Nucleus accumbens (tissue), 56 donors: ENCODE measurements at regions not wholly inside any gene's neighbourhood (a gene's known extent, or its start where the extent isn't known, plus 50 kb on each side); places are given as distances from the start of the nearest gene placed in this dataset.

ENCODE experiments used
- DNase-seq, 56 donors: peaks; one replicate each; lab custom pipeline; 2025; lab: John Stamatoyannopoulos, UW

DNA sequence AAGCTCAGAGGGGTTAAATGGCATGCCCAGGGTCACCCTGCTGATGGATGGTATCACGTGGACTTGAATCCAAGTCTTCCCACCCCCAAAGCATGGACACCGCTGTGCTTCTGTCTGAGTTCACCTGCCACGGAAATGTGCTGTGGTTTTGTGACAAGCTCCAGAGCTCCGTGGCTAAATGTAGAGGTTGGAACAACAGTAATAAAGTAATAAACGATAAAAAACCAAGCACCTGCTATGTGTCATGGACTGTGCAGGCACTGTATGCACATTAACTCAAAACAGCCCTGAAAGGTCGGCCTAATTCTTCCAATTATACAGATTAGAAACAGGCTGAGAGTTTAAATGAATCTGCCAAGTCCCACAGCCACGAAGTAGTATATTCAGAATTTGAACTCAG lies 182.1 kb upstream of the NAV2 start:
- DNase-seq = no peak

DNA sequence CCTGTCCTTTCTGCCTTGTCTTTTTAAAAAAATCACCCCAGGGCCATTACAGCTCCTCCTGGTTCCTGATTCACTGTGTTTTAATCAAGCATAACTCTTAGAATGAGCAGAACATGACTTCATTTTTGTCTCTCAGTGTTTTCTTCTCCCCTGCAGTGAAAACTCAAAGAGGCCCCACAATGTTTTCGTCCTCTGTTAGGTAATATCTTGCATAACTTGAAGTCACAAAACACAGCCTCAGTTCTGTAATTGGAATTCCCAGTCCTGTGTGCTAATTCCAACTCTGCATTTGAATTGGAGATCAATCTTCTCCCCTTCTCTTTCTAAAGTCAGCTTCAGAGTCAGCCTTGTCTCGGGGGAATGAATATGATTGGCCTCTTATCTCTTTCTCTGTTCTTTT lies 186.5 kb upstream of the NAV2 start:
- no peak for DNase-seq

DNA sequence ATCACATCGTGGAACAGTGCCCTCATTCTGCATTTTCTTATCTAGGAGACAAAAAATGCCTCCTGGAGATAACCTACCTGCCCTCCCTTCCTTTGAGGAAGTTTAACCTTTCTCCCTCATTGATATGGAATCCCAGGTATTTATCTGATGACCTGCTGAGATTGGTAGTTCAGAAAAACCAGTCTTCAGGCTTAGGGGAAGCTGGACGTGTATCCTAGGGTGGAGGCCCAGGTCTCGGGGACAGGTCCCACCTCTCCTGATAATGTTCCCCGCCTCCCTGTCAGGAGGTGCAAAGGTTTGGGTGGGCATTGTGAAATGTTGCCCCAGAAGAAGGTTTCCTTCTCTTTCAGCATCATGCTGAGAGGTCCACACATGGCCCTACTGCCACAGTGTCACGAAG lies 186.9 kb upstream of the NAV2 start:
- DNase-seq = no peak

DNA sequence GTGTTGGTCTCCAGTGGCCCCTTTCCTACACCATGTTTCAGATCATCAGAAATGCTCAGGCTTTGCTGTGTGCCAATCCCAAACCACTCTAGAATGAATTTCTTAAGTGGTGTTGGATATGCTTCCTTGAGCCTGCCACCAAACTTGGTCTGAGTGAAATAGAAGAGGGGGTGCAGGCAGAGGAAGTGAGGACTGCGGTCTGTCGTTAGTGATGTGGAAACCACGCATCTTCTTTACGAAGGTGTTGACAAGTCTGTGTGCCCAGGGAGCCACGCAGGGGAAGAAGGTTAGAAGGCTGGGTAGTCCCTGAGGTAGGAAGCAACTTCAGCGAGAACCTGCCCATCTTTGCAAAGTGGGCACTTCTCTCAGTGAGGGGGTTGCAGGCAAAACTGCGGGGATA lies 187.4 kb upstream of the NAV2 start:
- DNase-seq = no peak

DNA sequence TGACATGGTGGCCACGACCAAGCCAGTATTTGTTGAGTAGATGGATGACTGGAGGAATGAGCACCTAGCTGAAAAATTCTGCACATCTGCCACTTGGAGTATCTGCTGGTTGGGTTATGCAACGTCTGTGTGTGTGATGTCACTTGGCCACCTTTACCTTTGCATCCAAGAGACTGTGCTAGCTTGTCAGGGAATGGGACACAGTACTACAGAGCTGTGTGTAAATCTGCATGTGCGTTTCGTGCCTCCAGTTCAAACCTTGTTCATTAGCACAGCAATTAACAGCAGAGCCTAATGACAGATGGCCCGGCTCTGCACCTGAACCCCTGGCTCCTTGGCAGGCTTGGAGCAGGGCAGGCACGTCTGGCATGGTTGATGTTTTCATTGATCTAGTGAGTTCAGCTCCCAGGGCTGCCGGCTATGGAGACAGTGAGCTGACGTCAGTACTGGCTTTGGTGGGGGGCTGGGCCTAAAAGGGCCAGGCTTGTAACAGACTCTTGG lies 188.4 kb upstream of the NAV2 start:
- peak in 42 of 56 donors; percentile 11 to 79 (median 46) for DNase-seq

DNA sequence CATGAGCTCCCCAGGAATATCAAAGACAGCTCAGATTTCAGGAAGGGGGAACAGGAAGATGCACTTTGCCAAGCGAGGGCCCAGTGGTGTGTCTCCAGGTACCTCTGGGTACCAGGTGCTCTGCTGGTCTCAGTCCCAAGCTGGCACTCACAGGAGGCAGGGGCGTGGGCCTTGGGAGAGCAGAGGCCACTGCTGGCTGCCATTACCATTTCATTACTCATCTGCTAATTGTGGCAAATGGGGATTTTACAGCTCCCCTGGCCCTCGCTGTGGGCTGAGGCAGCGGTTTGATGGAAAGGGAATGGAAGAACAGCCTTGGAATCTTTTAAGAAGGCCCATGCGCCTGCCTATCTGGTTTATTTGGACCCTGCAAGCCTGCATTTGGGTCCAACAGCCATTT lies 192.0 kb upstream of the NAV2 start:
- no peak for DNase-seq

DNA sequence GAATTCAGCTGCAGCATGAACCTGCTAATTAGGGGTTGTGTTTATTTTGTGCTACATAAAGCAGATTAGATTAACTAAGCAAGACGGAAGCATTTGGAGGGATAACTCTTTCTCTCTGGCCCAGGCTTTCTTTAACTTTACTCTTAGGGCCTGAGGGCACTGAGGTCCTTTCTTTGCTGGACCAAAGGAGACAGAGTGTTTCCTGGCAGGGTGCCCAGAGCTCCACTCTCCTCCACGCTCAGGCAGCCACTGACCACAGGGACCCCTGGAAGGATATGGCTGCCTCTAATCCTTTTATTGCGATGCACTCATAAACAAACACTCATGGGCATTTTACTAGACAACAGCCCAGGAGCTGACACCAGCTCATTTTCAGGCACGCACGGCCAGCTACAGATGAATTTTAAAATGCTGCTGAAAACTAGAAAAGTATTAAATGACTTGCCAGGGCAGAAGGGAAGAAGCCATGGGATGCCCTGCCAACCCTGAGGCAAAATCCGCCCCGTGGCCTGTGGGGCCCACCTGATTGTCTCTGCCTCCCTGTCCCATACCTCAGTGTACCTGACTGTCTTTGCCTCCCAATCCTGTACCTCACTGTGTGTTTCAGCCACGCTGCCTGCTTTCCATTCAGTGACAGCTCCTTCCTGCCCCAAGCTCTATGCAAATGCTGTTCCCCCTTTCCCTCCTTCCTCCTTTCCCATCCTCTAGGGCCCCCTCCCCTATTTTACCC lies 192.6 kb upstream of the NAV2 start:
- peak in 16 of 56 donors; percentile 9 to 60 (median 28) for DNase-seq

DNA sequence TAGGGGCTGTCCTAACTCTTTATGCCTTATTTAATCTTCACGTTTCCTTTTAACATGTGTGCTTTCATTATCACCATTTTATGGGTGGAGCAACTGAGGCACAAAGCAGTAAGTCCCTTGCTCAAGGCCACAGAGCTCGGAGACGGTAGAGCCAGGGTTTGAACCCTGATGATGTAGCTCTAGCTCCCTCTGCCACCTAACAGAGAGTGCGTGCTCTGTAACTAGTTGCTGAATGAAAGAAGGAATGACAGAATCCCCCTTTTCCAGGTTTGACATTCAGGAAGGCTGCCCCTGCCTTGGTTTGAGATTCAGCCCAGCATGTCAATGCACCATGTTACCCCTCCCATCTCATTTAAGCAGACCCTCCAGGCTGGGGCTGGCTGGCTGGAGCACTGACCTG lies 193.3 kb upstream of the NAV2 start:
- DNase-seq = no peak

DNA sequence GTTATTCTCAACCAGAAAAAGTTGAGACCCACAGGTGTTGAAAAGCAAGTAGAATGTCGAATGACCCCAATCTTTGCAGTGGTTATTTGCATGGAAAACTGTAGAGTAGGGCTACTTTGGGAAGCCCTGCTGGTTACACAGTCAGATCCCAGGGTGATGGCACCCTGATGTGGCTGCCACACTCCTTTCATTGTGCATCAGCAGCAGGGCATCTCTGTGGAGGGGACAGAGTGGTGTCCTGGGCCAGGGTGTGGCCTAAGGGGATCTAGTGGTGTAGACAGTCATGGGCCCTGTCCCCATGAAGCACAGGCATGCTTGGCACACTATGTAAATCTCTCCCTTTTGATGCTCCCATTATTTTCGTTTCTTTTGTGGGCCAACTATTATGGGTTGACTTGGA lies 199.4 kb upstream of the NAV2 start:
- DNase-seq = no peak

DNA sequence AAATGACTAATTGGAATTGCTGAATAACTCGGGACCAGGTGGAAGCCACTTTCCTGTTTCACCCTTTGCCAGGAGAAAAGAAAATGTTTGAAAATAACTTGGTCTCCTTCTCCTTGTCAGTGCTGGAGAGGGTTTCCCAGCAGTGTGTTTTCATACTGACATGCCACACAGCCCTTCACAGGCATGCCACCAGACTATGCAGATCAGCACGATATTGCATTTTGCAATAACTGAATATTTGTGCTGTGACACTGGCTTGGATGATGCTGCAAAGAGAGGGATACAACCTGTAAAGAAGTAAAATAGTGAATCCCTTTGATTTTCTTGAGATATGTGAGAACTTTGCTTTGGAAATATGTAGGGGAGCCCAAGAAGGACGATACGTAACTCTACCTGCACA lies 200.0 kb upstream of the NAV2 start:
- DNase-seq = no peak

DNA sequence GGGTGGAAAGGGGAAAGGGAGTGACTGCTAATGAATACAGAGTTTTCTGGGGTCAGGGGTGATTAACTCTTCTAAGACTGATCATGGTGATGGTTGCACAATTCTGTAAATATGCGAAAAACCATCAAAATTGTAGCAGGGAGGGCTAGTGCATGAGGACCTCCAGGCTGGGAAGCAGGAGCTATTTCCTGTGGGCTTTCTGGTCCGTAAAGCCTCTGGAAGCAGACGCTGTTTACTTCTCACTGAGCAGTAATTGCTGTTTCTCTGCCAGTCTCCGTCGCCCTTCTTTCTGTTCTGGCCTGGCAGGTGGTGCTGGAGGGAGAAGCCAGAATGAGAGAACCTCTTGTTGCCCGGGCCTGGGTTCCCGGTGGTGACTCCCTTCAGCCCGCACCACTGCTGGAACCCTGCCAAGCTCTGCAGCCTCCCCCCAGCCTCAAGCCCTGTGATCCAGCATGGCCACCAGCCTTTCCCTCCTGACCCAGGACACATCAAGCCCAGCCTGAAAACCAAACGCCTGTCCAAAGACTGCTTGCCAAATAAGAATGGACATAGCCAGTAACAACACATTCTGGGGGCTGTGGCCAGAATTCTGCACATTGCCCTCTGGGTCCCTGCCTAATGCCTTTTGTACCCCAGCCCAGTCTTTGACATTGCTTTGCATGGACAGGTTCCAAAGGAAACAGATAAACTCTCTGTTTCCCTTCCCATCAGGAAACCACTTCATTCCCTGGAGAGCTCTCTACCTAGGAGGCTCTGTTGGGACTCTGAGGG lies 201.0 kb upstream of the NAV2 start:
- DNase-seq = peak in 54 of 56 donors; percentile 15 to 86 (median 63)

DNA sequence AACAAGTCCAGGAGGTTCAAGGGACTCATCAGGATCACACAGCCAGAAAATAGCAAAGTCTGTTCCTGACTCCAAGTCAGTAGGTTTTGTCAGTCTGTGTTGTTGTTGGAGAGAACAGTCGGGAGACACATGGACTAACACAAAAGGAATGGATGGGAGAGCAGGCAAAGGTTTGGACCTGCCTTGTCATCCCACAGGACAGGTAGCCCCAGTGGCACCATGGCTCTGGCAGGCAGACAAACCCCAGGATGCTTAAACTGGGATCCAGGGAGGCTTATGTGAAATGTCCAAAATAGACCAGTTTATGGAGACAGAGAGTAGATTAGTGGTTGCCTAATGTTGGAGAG lies 201.6 kb upstream of the NAV2 start:
- no peak for DNase-seq

DNA sequence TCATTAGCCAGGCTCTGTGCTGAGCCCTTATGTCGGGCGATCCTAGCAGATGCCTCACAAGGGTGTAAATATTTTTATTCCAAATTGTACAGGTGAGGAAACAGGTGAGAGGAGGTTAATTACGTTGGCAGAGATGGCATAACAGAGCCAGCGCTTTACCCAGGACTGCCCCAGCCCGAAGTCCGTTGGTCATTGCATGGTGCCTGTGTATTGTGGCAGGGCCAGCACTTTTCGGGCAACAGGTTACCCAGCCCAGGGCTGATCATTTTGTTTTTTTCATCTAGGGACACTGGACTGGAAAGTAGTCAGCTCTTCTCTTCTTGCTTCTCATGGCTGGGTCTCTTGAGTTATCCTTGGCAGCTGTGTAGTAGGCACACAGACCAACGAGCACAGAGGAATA lies 202.2 kb upstream of the NAV2 start:
- no peak for DNase-seq

DNA sequence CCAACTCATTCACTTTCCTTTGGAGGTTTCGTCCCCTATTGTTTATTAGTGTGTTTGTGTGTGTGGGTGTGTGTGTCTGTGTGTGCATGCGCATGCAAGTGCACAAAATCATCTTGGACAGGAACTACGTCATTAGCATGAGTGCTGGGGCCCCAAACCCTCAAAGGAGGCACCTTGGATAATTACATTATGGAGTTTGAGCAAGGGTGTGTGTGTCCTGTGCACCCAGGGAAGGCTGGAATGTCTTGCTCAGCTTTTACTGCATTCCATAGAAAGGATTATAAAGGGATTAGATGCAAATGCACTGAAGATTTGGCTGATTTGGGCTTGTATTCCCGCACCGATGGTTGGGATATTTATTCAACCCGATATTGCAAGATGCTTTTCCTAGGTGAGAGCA lies 203.4 kb upstream of the NAV2 start:
- no peak for DNase-seq

DNA sequence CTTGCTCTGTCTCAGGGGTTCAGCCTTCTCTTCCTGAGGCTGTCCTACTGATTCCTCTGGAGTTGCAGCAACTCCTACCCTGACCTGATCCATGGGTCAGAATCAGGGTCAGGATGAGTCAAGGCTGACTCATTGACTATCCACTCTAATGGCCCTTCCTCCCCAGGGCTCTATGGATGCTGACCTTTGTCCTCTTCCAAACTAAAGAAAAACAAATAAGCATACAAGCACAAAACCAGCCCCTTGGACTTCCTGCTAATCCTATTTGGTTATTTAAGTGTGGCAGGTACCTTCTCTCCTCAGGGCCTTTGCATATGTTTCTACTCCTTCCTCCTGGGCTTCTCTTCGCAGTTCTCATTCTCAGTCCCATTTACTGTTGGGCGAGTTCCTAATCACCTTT lies 204.5 kb upstream of the NAV2 start:
- peak in 1 of 56 donors; percentile 9 for DNase-seq

DNA sequence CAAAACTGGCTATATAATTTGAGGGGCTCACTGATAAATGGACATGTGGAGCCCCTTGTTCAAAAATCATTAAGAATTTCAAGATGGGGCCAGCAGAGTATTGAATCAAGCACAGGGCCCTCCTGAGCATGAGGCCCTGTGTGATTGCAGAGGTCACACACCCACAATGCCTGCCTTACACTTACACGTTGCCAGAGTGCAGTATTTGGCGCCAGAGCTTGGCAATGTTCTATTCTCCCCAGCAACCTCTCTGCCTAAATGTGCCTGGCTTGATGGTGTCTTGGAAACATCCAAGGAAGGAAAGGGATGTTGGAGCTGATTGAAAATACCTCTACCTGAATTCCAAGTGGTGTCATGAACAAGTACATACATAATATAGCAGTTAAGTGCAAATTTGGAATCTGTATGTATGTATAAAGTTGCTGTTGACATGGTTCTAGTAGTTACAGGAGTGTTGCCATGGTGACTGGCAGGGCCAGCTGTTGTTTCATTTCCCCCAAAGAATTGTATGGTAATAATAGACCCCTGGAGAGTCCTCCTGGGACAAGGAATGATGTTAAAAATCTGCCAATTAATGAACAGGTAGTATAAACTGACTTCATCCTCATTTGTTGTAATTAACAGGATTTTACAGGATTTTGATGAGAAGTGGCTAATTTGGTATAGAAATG lies 205.7 kb upstream of the NAV2 start:
- DNase-seq = peak in 1 of 56 donors; percentile 3

DNA sequence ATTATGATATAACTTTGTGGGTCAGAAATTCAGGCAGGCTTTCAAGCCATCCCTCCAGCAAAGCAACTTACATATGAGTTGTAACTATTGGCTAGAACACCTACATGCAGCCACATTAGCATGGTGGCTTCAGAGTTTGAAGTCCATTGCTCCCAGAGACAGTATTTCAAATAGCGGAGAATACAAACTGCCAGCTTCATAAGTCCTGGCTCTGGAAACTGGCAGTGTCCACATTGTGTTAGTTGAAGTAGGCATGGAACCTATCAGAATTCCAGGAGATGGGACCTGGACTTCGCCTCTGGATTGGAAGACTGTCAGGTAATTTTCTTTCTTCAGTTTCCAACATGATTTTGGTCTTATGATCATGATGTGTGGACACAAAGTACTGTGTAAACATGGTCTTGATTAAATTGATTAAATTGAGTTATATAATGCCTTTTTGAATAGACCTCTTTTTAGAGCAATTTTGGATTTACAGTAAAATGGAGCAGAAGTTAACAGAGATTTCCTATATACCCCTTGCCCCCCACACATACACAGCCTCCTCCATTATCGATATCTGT lies 209.9 kb upstream of the NAV2 start:
- no peak for DNase-seq

DNA sequence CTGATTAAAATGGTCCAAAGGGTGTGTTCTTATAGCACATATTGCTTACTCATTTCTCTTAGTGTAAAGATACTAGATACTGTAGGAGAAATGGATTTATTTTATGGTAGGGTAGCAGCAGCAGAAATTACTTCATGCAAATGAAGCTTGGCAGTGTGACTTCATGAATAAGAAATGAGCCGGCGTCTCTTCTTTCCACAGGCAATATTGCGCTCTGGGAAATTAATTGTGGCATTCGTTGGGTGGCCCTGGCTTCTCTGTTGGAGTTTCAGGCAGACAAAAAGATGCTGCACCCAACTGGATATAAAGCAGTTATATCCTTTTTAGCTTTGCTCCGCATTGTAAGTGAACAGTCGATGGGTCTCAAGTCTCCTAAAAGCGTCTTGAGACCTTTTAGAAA lies 211.0 kb upstream of the NAV2 start:
- DNase-seq = no peak

DNA sequence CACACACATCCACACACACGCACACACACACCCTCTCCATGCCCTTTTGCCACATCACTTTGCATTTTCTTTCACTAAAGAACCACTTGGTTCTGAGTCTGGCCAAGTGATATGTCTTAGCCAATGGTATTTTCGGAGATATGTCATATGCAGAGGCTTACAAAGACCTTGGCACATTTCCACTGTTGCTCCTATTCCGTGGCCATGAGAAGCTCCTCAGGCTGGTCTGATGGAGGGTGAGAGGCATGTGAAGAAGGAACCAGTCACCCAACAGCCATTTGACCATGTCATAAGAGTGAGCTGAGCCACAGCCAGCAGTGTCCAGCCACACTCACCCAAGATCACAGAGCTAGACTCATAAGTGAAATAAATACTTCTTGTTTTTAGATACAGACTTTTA lies 212.6 kb upstream of the NAV2 start:
- DNase-seq = no peak

DNA sequence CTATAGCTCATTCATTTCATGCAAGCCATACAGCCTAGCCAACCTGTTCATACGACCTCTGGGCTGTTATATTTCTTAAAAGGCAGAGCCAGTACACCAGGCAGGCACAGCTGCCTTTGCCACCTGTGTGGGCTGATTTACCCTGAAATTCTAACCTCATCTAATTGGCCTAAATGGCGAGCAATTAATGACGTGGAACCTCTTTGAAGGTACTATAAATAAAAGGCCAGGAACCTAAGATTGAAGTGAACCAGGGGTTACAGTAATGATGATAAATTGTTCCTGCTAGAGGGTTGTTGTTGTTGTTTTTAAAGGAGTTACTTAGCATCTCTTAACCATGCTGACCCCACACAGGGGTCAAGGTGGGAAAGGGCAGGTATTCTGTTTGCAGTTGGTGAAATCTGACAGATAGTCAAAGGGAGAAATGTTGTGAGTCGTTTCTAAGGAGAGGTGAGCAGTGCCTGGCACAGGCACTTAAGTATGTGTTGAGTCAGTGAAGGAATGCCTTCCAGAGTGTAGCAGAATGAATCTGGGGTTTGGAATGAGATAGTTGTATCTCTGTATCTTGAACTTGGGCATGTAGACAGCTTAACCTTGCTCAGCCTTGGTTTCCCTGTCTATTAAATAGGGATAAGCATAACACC lies 213.5 kb upstream of the NAV2 start:
- DNase-seq = no peak
